HG03442 (cell line): ENCODE measurements at regions not wholly inside any gene's neighbourhood (a gene's known extent, or its start where the extent isn't known, plus 50 kb on each side); places are given as distances from the start of the nearest gene placed in this dataset.
"Not testable (repeated sequence)": the region's sequence is repeated elsewhere in the genome, so short reads cannot be mapped to it uniquely, and the experiment has no call there.

Experiments
- ATAC-seq: cut with Tn5 transposase; IDR thresholded peaks from one replicate; pipeline ENCODE4 v1.9.1; 2021; ENCODE audit warnings: mild to moderate bottlenecking, moderate library complexity; ENCODE audit not compliant: unreplicated experiment

- ATAC-seq = no peak
Measured at GRCh38 chr4:117135634-117136354, 50.4 kb upstream of the TRAM1L1 start.

GRCh38 chr4:117137145-117137544 is 51.8 kb upstream of the TRAM1L1 start:
- no peak for ATAC-seq

- not testable (repeated sequence) for ATAC-seq
Measured at GRCh38 chr4:117138732-117139131, 53.4 kb upstream of the TRAM1L1 start.

- ATAC-seq = no peak
Measured at GRCh38 chr4:117154251-117154650, 68.9 kb upstream of the TRAM1L1 start.

- ATAC-seq = no peak
Measured at GRCh38 chr4:117156806-117157205, 71.4 kb upstream of the TRAM1L1 start.

GRCh38 chr4:117157360-117157759 is 72.0 kb upstream of the TRAM1L1 start:
- no peak for ATAC-seq

GRCh38 chr4:117162976-117163375 is 77.6 kb upstream of the TRAM1L1 start:
- ATAC-seq = no peak

GRCh38 chr4:117164338-117164737 is 79.0 kb upstream of the TRAM1L1 start:
- ATAC-seq = peak; percentile 61

GRCh38 chr4:117175369-117175768 is 90.0 kb upstream of the TRAM1L1 start:
- ATAC-seq = not testable (repeated sequence)

- no peak for ATAC-seq
Measured at GRCh38 chr4:117203231-117203630, 117.9 kb upstream of the TRAM1L1 start.

- no peak for ATAC-seq
Measured at GRCh38 chr4:117210551-117210950, 125.2 kb upstream of the TRAM1L1 start.

GRCh38 chr4:117224256-117224655 is 138.9 kb upstream of the TRAM1L1 start:
- no peak for ATAC-seq

- ATAC-seq = no peak
Measured at GRCh38 chr4:117225471-117225870, 140.1 kb upstream of the TRAM1L1 start.

GRCh38 chr4:117227925-117228324 is 142.5 kb upstream of the TRAM1L1 start:
- ATAC-seq = no peak

- ATAC-seq = no peak
Measured at GRCh38 chr4:117239434-117239833, 154.1 kb upstream of the TRAM1L1 start.

GRCh38 chr4:117249333-117249732 is 164.0 kb upstream of the TRAM1L1 start:
- peak; percentile 91 for ATAC-seq

GRCh38 chr4:117264072-117264471 is 178.7 kb upstream of the TRAM1L1 start:
- ATAC-seq = no peak

GRCh38 chr4:117267317-117267716 is 181.9 kb upstream of the TRAM1L1 start:
- ATAC-seq = no peak

GRCh38 chr4:117284736-117285135 is 199.4 kb upstream of the TRAM1L1 start:
- ATAC-seq = no peak

GRCh38 chr4:117293784-117294183 is 208.4 kb upstream of the TRAM1L1 start:
- no peak for ATAC-seq

GRCh38 chr4:117302226-117302625 is 216.8 kb upstream of the TRAM1L1 start:
- ATAC-seq = no peak

GRCh38 chr4:117311215-117311614 is 225.8 kb upstream of the TRAM1L1 start:
- ATAC-seq = no peak

GRCh38 chr4:117311989-117312388 is 226.6 kb upstream of the TRAM1L1 start:
- no peak for ATAC-seq
